ENCODE measurements at regions not wholly inside any gene's neighbourhood (a gene's known extent, or its start where the extent isn't known, plus 50 kb on each side); places are given as distances from the start of the nearest gene placed in this dataset.

- TF ChIP-seq CHD7 (IDR thresholded peaks at IDR 0.05; ENCODE audit: insufficient replicate concordance, low read length) (no peak), BRCA1 (IDR thresholded peaks at IDR 0.05; ENCODE audit: low read depth, low read length) (no peak), TEAD4 (IDR thresholded peaks at IDR 0.05; ENCODE audit: low read depth, low read length) (no peak), SUZ12 (IDR thresholded peaks at IDR 0.05; ENCODE audit: low read length) (no peak), BCL11A (IDR thresholded peaks at IDR 0.05; ENCODE audit: low read depth in 2 of 2, low read length in 2 of 2) (no peak), CREB1 (IDR thresholded peaks at IDR 0.05) (no peak), PHF8 (conservative IDR thresholded peaks at IDR 0.05; ENCODE audit: low read depth, low read length) (no peak), FOSL1 (IDR thresholded peaks at IDR 0.05; ENCODE audit: insufficient read depth, low read depth, low read length) (no peak), TAF1 (IDR thresholded peaks at IDR 0.05; ENCODE audit: low read depth, low read length) (no peak)
Measured at GRCh38 chr13:100922599-100922998, 248.0 kb upstream of the TMTC4 start (continued).
